DND-41 (cell line): ENCODE measurements at regions not wholly inside any gene's neighbourhood (a gene's known extent, or its start where the extent isn't known, plus 50 kb on each side); places are given as distances from the start of the nearest gene placed in this dataset.

Experiments used
- CTCF ChIP-seq: IDR thresholded peaks from 2 replicates; pipeline ENCODE4 v1.5.1; 2012; ENCODE audit warnings: borderline replicate concordance, low read length, moderate library complexity, mild to moderate bottlenecking; ENCODE audit not compliant: poor library complexity, severe bottlenecking; ENCODE audit errors: extremely low read depth
- EZH2 ChIP-seq: IDR thresholded peaks from 3 replicates; pipeline ENCODE4 v1.6.1; 2012; ENCODE audit warnings: borderline replicate concordance, low read depth, mild to moderate bottlenecking, moderate library complexity, low read length, inconsistent platforms; ENCODE audit not compliant: severe bottlenecking

- TF ChIP-seq CTCF (no peak), EZH2 (no peak)
These were observed 362.6 kb upstream of the SMC2 start for GRCh38 chr9:103731541-103731940.
